Fibroblast of gingiva (primary cell): ENCODE measurements at regions not wholly inside any gene's neighbourhood (a gene's known extent, or its start where the extent isn't known, plus 50 kb on each side); places are given as distances from the start of the nearest gene placed in this dataset.
"Not testable (repeated sequence)": the region's sequence is repeated elsewhere in the genome, so short reads cannot be mapped to it uniquely, and the experiment has no call there.

Experiments used
- DNase-seq: peaks from one replicate; pipeline ENCODE4 v3.0.0-alpha.2; 2011; ENCODE audit warnings: low read depth

DNA sequence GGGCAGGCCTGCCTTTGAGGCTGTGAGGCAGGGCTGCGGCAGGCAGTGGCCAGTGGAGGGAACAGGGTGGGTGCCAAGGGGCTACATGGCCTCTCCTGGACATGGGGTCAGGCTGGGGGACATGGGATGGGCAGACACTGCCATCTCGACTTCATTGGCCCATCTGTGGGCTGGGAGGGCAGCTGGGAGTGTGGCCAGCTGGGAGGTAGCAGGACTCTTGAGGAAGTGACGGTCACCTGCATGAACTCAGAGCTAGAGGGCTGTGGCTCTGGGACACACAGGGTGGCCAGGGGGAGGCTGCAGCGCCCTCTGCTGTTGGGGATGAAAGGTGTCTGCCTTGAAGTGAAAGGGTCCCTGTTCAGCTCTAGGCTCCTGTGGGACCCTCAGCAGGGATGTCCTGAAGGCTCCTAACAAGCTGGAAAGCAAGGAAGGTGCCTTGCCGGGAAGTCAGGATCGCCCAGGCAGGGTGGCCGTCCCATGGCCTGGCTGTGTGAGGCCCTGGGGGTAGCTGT is 244.0 kb downstream of the ANKRD30B start:
- not testable (repeated sequence) for DNase-seq

DNA sequence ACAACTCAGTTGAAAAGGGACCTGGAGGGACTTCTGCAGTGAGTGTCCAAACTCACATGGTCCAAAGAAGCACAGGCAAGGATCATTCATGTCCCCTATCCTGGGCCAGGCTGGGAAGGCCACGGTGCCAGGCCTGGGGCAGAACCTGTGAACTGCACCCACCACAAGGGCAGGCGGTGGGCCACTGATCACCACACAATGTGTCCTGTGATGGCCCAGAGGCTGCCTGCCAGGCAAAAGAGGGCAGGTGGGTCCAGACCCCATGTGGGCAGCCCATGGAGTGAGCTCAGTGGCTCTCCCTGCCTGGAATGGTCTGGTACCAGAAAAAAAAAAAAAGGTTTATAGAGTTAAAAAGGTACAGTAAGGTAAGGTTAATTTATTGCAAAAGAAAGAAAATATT is 244.8 kb downstream of the ANKRD30B start:
- DNase-seq, result not testable (repeated sequence)

DNA sequence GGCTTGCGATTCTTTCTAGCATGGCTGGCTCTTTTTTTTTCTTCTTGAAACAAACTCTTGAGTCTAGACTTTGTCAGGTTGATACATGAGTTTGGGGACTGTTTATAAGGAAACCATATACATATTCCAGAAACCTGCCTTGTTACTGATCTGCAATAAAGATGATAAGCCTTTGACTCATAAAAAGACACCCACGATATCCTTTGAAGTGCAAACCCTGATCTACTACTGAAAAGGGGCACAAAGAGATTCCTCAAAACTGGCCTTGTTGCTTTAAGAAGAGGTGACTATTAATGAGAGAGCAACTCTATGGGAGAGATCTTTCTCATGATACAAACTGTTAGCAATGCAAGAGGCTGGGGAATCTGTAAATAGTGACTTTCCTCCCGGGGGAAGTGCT is 247.1 kb downstream of the ANKRD30B start:
- not testable (repeated sequence) for DNase-seq

DNA sequence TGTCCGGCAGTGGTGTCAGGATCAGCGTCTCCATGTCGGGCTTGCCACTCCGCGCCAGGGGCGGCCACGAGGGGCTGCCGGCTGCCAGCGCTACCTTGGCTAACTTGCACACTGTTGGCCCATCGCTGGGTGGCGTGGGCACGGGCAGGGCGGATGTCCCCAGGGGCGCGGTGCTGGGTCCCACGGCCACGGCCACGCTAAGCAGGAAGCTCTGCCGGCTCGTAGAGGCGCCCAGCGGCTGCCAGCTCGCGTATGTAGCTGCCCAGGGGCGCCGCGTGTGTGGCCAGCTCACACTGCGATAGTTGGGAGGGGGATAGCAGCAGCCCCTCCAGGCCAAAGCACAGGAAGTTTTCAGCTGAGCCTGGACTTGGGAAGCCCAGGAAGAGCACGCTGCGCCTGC is 249.4 kb downstream of the ANKRD30B start:
- no peak for DNase-seq

DNA sequence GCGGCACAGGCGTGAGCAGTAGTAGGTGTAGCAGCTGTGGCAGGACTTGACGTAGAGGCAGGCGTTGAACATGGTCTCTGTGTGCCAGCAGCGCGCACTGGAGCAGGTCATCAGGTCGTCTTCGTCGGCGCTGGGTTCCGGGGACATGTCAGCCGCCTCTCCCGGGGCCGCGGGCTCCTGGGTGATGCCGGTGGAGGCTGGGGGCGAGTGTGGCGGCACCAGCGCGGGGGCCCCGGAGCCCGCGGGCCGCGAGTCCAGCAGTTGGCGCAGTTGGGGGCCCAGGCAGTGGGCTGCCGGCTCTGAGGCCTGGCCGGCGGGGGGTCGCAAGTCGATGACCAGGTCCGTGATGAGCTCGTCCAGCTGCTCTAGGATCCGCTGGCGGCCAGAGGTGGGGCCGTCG is 249.9 kb downstream of the ANKRD30B start:
- DNase-seq, result not testable (repeated sequence)

DNA sequence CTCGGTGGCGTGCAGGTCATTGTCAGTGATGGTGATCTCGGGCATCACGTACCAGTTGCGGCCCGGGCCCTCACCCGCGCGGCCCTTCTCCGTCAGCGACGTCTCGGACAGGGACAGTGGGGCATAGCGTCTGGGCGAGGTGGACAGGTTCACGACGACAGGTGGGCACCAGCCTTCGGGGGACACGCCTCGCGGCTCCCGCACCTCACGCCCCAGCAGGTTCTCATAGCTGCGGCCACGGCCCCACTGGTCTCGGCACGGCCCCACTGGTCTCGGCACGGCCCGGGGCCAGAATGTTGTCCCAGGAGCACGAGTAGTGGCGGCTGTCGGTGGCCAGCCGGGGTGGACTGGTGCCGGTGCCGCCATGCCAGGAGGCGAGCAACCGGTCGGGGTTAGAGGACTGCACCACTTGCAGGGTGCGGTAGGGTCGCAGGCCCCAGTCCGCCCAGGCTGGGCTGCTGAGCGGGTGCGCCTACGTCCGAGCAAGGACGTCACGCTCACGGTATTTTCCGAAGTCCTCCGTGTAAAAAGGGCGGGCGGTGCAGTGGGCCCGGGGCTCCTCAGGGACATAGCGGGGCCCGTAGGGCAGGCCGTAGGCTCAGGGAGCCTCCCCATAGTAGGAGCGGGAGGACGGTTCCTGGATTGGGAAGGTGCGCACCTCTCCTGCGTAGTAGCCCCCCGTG is 250.5 kb downstream of the ANKRD30B start:
- DNase-seq, result not testable (repeated sequence)

DNA sequence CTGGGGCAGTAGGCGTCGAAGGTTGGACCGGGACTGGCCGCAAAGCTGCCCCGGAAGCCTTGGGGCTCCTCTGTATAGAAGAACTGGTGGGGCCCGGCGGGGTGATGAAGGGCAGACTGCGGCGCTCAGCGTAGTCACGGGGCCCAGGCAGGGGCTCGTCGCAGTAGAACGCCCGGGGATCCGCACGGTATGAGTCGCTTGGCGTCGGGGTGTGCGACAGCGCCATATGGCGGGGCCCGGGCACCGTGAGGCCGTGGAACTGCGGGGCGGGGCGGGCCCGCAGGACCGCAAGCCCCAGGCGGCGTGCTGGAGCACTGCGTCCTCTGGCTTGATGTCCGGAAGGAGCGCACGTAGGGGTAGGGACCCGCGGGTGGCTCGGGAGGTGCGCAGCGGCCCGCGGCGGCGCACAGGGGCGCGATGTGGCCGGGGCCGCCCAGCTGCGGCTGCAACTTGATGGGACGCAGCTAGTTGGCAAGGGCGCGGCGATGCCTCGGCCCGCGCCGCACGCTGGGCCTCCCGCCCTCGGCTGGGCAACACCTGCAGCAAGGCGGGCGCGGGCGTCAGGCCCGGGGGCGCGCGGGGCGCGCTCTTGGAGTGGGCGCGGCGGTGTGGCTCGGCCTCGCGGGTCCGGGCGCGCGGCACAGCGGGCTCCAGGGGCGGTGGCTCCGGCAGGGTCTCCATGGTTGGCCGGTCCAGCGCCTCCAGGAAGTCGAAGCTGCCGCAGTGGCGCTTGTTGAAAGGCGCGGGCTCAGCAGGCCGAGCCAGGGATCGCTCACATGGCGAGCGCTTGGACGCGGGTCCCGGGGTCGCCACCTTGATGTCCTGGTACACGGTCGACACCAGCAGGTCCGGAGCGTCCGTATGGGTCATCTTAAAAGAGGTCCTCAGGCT is 251.4 kb downstream of the ANKRD30B start:
- no peak for DNase-seq

DNA sequence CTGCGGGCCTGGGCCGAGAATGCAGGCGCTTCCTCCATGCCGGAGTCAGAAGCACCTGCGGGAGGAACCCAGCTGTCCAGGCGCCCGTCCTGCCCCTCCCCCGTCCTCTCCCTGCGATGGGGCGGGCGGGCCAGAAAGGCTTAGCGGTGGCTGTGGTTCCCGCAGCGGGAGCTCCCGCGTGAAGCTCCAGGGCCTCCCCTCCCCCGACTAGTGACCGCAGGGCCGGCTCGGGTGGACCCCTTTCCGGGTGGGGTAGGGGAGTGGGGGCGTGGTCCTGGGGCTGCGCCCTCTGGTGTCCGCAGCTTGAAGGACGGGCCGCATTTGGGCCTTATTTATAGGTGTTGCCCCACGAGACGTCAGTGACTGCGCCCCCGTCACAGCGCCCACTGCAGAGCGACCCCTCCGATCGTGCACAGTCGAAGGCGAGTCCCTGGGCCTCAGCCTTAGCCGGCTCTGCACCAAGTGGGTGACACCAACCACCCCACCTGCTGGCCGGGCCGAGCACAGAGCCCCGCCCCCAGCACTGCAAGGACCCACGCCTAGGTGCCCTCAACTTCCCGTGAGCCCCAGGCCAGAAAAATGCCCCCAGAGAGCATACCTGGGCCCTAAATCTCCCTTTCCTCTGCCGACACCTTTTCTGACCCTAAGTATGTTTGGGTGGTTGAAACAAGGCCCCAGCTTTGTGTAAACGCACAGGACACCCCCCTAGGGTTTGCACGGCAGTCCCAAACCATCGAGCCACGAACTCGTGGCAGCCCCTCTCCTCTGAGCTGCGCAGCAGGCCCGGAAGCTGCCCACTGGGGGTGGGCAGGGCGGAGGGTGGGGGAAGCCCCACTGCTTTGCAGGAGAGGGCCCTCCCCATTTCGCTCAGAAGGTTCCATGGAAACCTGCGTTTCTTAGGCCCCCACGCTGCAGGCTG is 252.4 kb downstream of the ANKRD30B start:
- not testable (repeated sequence) for DNase-seq

DNA sequence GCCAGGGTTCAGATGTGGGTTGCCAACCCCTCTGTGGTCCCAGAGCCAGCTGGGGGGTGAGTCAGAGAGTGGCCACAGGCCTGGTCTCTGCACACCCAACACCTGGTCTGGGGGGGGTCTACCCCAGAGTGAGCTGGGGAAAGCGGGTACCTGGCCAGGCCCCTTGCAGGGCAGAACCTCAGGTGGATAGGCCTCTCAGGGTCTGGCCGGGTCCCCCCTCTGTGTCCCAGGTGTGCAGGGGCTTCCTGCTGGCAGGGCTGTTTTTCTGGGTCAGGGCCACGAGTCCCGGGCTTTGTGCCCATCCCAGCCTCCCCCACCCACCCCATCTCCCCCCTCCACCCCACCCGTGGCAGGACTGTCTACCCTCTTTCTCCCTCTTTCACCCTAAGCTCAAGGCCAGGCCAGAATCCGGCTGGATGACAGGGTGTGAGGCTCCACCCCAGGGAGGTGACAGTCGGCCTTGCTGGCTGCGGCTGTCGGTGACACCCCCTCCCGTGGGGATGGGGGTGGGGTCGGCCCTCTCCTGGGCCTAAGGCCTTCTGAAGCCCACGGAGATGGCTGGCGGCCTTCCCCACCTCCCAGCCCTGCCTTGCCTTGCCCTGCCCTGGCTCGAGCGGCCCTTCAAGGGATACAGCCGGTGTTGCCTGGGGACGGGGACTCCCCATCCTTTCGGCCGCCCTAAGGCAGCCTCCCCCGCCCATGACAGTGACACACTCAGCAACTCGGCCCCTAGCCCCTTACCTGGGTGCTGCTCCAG is 253.2 kb downstream of the ANKRD30B start:
- DNase-seq, result not testable (repeated sequence)

DNA sequence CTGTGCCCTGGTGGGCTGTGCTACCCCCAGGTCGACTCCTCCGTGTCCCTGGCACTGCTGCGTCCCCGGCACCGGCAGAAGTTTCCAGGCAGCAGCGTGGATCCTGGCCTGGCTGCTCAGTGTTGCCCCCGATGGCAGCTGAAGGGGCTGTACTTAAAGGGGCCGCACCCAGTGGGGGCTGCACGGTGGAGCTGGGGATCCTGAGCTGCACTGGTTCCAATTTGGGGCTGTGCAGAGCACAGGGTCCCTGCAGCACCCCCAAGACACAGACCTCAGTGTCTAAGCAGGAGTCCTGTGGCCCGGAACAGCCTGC is 253.8 kb downstream of the ANKRD30B start:
- not testable (repeated sequence) for DNase-seq

DNA sequence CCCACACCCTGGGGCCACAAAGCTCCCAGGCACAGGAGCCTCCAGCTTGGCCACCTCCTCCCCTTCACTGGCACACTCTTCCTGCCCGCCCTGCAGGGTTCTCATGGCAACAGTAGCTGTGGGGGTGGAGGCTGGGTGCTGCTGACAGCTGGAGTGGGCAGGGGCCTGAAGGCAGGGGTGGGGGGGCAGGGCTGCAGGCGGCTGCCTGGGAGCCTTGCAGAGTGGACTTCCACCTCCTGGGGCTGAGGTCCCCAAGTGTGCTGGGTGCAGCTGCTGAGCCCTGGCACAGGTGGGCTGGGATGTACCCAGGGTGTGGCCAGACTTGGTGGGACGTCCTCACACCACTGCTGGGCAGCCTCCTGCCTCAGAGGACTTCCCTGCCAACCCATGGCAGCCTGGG is 254.8 kb downstream of the ANKRD30B start:
- not testable (repeated sequence) for DNase-seq

DNA sequence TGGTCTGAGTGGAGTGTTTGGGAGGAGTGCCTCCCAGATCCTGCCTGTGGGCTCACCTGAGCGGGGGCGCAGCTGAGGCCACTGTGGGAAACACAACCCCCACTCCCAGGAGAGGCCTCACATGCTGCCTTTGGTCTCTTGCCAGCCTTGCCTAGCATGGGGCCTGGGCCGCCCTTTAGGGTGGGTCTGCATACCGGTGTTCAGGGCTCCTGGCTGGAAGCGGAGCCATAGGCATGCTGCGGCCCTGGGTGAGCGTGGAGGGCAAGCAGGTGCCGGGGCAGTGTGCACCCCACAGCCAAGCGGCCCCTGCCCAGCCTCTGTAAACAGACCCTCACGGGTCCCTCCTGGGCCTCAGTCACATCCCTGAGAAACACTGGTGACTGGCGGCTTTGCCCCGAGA is 255.3 kb downstream of the ANKRD30B start:
- not testable (repeated sequence) for DNase-seq

DNA sequence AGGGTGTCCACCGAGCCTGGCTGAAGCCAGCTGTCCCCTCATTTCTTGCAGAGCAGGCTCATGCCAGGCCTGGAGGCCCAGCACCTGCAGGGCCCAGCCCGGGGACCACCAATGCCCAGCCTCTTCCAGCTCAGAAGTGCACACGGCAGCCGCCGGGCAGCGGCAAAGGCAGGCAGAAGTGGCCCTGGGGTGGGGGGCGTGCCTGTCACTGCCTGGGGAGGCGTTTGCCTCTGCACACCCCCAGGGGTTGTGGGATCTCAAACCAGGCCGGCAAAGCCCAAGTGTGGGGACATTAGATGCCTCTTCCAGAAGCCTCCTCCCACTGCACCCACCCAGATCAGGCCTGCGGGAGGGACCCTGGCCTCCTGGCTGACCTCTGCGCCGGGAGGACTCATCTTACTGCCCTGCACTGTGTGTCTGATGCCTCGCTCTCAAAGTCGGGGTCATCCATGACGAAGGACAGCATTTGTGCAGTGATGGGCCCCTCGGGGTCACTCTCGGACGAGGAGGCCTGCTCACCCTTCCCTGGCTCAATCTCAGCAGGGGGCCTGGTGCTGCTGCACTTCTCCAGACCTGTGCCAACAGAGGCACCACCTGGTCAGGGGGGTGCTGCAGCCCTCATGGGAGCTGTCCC is 255.8 kb downstream of the ANKRD30B start:
- DNase-seq, result not testable (repeated sequence)

DNA sequence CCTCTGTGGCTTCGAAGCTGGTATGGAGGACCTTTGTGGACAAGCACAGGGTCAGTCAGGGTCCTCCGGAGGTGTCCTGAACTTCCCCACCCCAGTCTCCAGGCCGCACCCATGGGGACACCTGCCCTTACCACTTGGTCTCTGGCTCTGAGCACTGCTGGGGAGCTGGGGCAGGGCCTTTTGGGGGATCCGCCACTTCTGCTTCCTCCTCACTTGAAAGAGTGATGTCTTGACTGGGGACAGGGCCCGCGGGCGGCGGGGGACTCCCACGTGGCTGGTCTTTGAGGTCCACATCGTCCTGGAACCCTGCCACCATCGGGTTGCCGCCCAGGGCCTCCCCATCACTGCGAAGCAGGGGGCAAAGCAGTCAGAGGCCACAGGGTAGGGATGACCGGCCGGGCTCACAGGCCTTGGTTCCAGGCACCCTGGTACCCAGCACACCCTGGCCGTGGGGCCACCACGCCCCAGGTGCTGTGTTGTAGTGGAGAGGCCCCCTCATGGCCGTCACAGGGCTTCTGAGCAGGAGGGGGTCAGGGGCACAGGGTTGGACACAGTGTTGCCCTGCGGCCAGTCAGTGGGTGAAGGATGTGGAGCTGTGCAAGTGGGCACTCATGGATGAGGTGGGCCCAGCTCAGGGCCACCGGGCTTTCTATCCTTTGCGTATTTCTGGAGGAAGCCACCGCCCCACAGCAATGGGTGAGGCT is 256.4 kb downstream of the ANKRD30B start:
- not testable (repeated sequence) for DNase-seq

DNA sequence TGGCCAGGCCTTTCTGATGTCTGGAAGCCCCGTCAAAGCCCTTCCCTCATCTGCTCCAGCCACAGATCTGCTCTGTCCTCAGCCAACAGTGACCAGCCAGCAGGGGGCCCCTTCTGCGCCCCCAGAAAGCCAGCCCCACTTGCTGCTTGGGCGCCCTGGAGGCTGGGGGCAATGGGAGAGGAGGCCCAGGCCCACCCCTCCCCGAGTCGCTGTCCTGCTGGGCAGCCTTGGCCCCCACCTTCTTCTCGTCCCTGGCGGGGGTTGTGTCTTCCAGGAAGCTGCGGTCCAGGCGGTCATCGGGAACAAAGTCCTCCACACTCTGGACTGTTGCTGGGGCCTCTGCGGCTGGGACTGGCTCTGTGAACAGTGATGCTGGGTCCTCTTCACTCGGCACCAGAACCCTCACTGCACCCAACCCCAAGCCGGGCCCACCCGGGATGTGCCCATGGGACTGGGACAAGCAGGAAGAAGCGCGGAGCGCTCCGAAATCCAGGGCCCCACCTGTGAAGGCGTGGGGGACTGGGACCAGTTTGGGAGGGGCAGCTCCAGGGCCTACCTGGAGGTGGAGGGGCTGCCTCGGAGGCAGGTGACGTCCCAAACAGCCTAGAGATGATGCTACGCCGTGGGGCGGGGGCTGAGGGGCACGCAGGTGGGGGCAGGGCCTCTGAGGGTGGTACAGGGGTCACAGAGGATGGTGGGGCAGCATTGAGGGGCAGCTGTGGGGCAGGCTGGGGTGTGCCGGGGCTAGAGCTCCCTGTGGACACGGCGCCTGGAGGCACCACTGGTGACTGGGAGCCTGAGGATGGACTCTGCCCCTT is 257.6 kb downstream of the ANKRD30B start:
- no peak for DNase-seq

DNA sequence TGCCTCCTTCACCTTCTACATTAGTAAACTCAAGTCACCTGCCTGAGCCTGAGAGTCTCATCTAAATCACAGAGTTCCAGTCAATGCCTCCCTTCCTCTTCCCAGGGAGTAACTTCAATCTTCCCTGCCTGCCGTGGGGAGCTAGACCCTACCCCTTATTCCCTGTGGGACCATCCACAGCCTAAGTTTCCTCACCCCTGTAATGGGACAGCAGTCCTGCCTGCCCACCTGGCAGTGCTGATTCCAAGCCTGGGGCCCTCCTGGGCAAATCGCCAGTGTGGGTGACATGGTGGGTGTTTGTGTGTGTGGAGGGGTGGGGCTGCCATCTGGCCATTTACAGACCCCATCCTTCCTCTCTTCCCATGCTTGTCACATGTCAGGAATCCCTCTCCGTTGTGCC is 258.6 kb downstream of the ANKRD30B start:
- DNase-seq, result not testable (repeated sequence)

DNA sequence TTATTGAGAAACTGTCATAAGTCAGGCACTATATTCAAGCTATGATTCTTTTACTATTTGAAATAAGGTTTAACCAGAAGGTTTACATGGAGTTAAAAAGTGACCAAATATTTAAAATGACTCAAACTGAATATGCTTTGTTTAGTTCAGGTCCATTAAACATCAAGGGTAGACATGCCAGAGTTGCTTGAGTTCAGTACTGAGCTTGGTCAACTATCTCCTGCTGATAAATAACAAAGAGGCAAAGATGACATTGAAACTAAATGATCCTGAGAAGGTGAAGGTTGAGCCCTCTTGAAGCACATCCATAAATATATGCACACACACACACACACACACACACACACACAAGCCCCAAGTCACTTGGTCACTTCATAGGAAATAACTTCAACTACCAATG is 278.1 kb downstream of the ANKRD30B start:
- DNase-seq, result not testable (repeated sequence)

DNA sequence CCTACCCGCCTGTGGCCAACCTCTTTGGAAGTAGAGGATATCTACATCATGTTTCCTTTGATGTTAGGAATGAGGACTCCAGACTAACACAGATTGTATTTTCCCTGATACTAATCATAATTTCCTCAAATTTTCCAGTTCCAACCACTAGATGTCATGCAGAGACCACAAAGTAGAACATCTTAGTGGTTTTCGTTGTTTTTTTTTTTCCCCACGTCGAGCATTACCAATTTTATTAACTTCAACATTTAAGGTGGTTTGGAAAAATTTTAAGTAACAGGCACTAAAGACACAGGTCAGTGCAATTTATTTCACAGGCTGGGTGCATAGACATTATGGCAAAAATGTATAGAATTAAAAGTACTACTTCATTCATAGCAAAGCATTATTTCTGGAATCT is 280.1 kb downstream of the ANKRD30B start:
- not testable (repeated sequence) for DNase-seq

DNA sequence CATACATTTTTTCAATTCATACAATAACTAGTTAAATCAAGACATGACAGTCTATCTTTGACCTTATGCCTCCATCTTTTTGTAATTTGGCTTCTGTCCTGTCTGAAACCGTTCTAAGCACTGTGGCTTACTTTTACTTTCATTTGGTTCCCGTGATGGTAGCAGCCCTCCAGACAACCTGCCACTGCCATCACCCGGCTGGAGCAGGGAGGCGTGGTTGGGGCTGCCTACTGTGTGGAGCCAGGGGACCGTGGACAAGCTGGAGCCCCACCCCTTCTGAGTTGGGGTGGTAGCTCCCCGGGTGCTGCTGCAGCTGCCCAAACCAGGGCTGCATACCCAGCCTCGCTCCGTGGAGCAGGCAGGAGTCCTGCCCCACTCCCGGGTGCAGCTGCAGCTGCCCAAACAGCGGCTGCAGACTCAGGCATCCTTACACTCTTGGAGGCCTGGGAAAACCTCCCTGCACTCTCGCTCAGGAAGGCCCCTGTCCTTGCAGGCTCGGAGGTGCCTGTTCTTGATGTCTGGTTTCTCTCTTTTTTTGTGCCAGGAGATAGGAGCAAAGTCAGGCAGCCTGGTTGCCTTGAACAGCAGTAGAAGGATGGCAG is 312.4 kb downstream of the ANKRD30B start:
- not testable (repeated sequence) for DNase-seq
